ENCODE measurements at regions not wholly inside any gene's neighbourhood (a gene's known extent, or its start where the extent isn't known, plus 50 kb on each side); places are given as distances from the start of the nearest gene placed in this dataset.

DNA sequence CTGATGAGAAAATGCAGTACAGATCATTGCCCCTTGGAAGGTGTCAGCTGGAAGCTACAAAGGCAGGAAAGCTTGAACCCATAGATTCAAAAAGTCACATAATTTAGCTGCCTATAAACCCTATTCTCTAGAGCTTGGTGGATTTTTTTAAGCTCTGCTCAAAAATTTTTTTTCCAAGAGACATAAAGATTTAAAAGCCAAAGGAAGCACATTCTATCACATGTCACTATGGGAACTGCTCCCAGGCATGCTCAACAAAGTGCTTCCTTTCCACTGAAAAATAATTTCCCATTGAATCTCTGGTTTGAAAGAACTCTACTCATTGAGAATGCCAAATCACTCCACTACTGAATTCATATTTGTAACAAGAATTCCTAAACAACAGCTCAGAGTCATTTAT, 419.8 kb downstream of the CETN3 start:
- no peak for DNase-seq (ENCODE audit: low spot score)

- no peak for DNase-seq (ENCODE audit: low spot score)
Measured at GRCh38 chr5:89988998-89989655, 420.4 kb downstream of the CETN3 start.

DNA sequence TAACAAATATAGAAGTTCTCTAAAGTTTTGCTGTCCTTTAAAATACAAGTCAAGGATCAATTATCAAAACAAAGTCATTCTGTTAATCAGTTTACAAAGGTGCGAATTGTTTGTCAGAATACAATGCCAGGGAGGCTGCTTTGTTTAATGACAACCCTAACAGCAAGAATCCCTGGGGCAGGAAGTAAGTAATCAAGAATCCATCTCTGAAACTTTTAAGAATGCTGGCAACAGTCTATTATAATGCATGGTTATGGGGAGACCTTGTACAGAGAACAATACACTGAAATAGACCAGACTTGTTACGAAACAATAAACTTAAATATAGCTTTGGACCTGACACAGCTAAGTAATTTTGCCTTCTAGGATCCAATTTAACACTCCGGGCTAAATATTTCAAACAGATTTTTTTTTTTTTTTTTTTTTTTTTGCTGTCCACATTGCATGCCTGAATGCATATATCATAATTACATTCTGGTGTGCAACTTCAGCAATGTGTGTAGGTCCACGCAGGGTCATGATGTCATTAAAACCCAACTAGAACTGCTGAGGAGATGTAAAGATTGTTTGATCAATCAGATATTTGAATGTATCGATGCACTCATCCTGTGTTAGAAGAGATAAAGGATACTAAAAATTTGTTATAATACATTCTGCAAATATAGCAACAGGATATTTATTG, 421.3 kb downstream of the CETN3 start:
- no peak for DNase-seq (ENCODE audit: low spot score)

GRCh38 chr5:89983216-89983615, 426.3 kb downstream of the CETN3 start:
- no peak for DNase-seq (ENCODE audit: low spot score)

- no peak for DNase-seq (ENCODE audit: low spot score)
Measured at GRCh38 chr5:89981878-89982773, 427.4 kb downstream of the CETN3 start.

DNA sequence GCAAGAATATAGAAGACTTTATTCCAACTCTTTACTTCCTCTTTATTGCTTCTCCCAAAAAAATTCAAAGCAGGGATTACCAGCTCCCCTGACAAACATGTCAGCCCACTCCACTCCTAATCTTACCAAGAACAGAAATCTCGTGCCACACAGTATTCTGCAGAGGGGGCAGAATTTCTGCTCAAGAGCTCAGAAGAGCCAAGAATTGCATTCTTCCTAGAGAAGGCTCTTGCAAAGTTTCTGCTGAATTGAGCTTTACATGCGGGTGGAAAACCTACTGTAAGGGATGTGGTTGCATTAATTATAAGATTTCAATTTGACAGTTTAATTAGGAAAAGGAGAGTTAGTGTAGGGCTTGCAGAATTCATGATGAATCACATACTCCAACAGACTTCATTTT, 428.5 kb downstream of the CETN3 start:
- DNase-seq (ENCODE audit: low spot score): no peak

DNA sequence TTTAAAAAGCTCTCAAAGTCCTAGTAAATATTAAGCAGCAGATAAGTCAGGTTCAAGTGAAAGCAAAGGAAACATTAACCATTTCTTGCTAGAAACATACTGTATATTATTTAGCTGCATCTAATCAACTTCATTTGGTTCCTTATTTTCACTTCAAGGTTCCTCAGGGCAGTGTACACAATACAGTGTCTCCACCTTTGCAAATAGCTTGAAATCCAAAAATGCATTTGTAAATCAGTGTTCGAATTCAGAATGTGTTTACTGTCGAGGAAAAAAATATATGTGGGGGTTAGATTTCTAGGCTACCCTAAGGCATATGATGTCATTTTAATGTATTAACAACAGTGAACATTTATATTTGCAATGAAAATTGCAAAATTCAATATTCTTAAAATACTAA, 436.0 kb downstream of the CETN3 start:
- no peak for DNase-seq (ENCODE audit: low spot score)

- DNase-seq (ENCODE audit: low spot score): no peak
Measured at GRCh38 chr5:89972901-89973300, 436.7 kb downstream of the CETN3 start.

- no peak for DNase-seq (ENCODE audit: low spot score)
Measured at GRCh38 chr5:89968958-89969381, 440.6 kb downstream of the CETN3 start.

DNA sequence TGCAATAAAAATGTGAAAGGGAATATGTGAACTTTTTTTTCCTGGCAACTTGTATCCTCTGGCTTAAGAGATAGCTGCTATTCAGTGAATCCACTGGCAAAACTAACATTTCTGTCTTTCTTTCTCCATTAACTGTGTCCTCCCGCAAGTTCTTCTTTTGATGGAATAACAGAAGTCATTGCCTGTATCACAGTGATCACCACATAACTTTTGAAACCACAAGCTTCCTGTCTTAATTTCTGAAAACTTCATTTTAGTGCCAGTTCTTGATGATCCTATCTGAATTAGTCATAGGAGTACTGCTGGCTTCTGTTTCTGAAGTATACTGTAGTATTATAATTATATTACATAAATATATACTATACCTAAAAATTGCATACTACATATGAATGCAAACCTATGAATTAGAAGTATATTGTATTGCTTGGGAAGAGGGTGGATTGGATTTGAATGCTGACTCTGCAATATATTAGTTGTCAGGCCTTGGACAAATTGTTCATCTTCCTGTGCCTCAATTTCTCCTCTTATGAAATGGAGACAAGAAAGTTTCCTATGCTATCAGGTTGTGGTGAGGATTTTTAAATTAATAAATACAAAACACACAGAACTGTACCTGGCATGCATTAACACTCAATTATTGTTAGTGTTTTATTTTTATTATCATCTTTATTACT, 441.6 kb downstream of the CETN3 start:
- no peak for DNase-seq (ENCODE audit: low spot score)

DNA sequence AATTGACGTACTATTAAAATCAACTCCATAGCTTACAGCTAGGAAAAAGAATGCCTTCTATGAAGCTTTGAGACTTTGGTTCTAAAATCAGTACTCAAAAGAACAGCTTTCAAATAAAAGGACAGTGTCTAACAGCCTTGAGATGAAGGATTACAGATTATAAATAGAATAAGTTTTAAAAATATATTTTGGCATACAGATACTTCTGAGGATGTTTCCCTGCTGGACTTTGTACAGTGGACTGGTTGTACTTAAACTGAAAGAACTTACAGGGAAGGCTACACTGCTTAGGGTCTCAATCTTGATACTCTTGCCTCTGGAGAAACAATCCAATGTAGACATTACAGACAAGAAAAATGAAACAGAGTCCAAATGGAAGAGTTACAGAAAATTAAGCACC, 452.7 kb downstream of the CETN3 start:
- DNase-seq (ENCODE audit: low spot score): no peak

DNA sequence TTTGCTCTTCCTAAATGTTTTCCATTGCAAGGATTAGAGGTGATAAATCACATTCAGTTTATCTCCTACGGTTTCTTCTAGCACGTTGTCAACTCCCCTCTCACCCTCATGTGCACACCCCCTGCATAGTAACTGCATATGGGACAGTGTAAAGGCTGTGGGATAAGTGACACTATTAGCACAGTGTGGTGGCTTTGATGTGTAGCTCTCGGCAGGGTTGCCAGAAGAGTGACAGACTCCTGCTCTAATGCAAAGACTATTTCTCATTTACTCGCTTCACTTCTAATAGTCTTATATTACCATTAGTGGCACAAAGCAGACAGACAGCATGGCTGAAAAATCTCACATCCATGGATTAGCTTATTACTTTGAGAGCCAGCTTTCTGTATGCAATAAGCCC, 454.6 kb downstream of the CETN3 start:
- no peak for DNase-seq (ENCODE audit: low spot score)

GRCh38 chr5:89951876-89952275, 457.7 kb downstream of the CETN3 start:
- no peak for DNase-seq (ENCODE audit: low spot score)

- DNase-seq (ENCODE audit: low spot score): no peak
Measured at GRCh38 chr5:89950234-89950633, 459.3 kb downstream of the CETN3 start.

DNA sequence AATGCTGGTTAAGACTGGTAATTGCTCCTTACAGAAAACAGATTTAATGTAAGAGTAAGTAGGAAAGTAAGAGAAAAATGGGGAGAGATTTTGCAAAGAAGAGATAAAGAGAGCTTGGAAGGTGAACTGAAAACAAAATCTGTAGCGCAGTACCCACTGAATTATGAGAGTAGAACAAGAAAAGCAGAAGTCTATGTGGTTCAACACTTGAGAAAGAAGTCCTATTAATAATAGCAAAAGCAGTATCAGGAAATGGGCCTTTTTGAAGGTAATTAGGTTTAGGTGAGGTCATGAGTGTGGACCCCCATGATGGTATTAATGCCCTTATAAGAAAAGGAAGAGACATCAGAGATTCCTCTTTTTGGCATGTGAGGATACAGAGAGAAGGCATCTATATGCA, 460.6 kb downstream of the CETN3 start:
- no peak for DNase-seq (ENCODE audit: low spot score)

- DNase-seq (ENCODE audit: low spot score): no peak
Measured at GRCh38 chr5:89946916-89947315, 462.6 kb downstream of the CETN3 start.

DNA sequence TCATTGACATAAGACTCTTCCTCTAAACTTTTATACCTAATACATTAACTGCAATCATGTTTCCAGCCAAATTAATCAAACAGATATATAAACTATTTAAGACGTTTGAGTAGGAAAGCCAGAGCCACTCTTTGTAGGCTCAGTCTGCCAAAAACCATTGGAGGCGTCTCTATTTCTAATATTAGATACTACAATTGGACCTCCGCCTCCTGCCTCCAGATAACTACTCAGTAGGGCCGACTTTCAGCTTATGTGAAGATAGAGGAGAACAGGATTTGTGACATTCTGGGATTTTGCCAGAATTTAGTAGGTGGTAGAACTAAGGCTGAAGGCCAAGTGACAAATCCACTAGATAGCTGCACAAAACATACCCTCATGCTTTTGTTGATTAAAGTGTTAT, 463.0 kb downstream of the CETN3 start:
- DNase-seq (ENCODE audit: low spot score): no peak

- DNase-seq (ENCODE audit: low spot score): no peak
Measured at GRCh38 chr5:89942171-89942570, 467.4 kb downstream of the CETN3 start.

- DNase-seq (ENCODE audit: low spot score): no peak
Measured at GRCh38 chr5:89936576-89936975, 473.0 kb downstream of the CETN3 start.

- no peak for DNase-seq (ENCODE audit: low spot score)
Measured at GRCh38 chr5:89934069-89934468, 475.5 kb downstream of the CETN3 start.

DNA sequence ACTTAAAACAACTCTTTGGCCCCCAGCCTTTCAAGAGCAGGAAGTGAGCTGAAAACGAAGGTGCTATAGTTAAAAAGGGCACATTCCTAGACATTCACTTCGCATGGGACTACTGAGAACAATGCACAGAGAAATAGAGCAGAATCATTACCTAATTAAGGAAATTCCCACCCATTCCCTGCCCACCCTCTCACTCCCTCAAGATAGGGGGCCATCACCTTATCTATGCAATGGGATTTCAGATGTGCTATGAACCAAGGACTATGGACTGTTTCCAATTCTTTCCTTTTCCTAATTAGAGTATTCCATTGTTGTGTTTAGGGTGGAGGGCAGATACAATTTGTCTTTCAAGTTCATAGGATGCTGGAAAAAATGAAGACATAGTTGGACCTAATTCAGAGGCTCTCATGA, 476.8 kb downstream of the CETN3 start:
- no peak for DNase-seq (ENCODE audit: low spot score)
